Muscle layer of duodenum (tissue), 2 donors: ENCODE measurements at regions not wholly inside any gene's neighbourhood (a gene's known extent, or its start where the extent isn't known, plus 50 kb on each side); places are given as distances from the start of the nearest gene placed in this dataset.

Experiments used
- H3K27ac ChIP-seq: one replicate; pipeline ENCODE4 v1.7.0; 2013; ENCODE audit warnings: mild to moderate bottlenecking, low read length
- H3K27me3 ChIP-seq: one replicate; pipeline ENCODE4 v1.7.0; 2013; ENCODE audit warnings: low read depth, mild to moderate bottlenecking, control low read depth, low read length
- H3K36me3 ChIP-seq, 2 donors: one replicate each; pipeline ENCODE4 v1.7.0; 2013; ENCODE audit warnings: low read length in 2 of 2, control low read depth in 1 of 2, mild to moderate bottlenecking in 1 of 2; ENCODE audit not compliant: insufficient read depth in 2 of 2, control insufficient read depth in 1 of 2
- H3K4me1 ChIP-seq, 2 donors: one replicate each; pipeline ENCODE4 v1.7.0; 2013; ENCODE audit warnings: low read length in 2 of 2, mild to moderate bottlenecking in 2 of 2, control low read depth in 1 of 2, moderate library complexity in 1 of 2; ENCODE audit not compliant: insufficient read depth in 2 of 2, control insufficient read depth in 1 of 2
- H3K4me3 ChIP-seq, 2 donors: one replicate each; pipeline ENCODE4 v1.7.0; 2013; ENCODE audit warnings: low read length in 2 of 2, low read depth in 1 of 2, mild to moderate bottlenecking in 1 of 2
- H3K9me3 ChIP-seq, 2 donors: one replicate each; pipeline ENCODE4 v1.7.0; 2013; ENCODE audit warnings: low read length in 2 of 2, control low read depth in 1 of 2, mild to moderate bottlenecking in 1 of 2; ENCODE audit not compliant: control insufficient read depth in 1 of 2
- donor health status: healthy.

GRCh38 chr17:69978056-69978646 is 96.9 kb upstream of the KCNJ16 start:
- Histone ChIP-seq H3K4me3 (no peak overlapping the region), H3K27me3 (no peaks in the 10 kb centered on the region), H3K9me3 (peaks cover 0 to 7% of the 10 kb centered on the region in 2 donors), H3K27ac (no peak overlapping the region), H3K4me1 (no peaks in the 10 kb centered on the region), H3K36me3 (no peaks in the 10 kb centered on the region)

- Histone ChIP-seq H3K4me3 (no peak overlapping the region), H3K4me1 (no peaks in the 10 kb centered on the region), H3K27me3 (no peaks in the 10 kb centered on the region), H3K9me3 (no peaks in the 10 kb centered on the region), H3K36me3 (no peaks in the 10 kb centered on the region), H3K27ac (no peak overlapping the region)
Observed at GRCh38 chr17:69981441-69981840, 93.6 kb upstream of the KCNJ16 start.

GRCh38 chr17:69995476-69995875 is 79.5 kb upstream of the KCNJ16 start:
- Histone ChIP-seq H3K27ac (no peak overlapping the region), H3K9me3 (peaks cover 0 to 3% of the 10 kb centered on the region in 2 donors), H3K27me3 (no peaks in the 10 kb centered on the region), H3K4me3 (no peak overlapping the region), H3K36me3 (no peaks in the 10 kb centered on the region), H3K4me1 (no peaks in the 10 kb centered on the region)

- Histone ChIP-seq H3K27ac (no peak overlapping the region), H3K9me3 (peaks cover 0 to 3% of the 10 kb centered on the region in 2 donors), H3K27me3 (no peaks in the 10 kb centered on the region), H3K36me3 (no peaks in the 10 kb centered on the region), H3K4me3 (no peak overlapping the region), H3K4me1 (no peaks in the 10 kb centered on the region)
Observed at GRCh38 chr17:69997332-69997731, 77.7 kb upstream of the KCNJ16 start.

- no peak overlapping the region for H3K4me3 ChIP-seq
- no peaks in the 10 kb centered on the region for H3K27me3 ChIP-seq
- no peaks in the 10 kb centered on the region for H3K36me3 ChIP-seq
- H3K9me3 ChIP-seq = peaks cover 0 to 3% of the 10 kb centered on the region in 2 donors
- H3K27ac ChIP-seq = no peak overlapping the region
- no peaks in the 10 kb centered on the region for H3K4me1 ChIP-seq
Observed at GRCh38 chr17:69999253-69999652, 75.8 kb upstream of the KCNJ16 start.

- Histone ChIP-seq H3K4me3 (no peak overlapping the region), H3K27ac (no peak overlapping the region), H3K9me3 (no peaks in the 10 kb centered on the region), H3K36me3 (no peaks in the 10 kb centered on the region), H3K27me3 (no peaks in the 10 kb centered on the region), H3K4me1 (no peaks in the 10 kb centered on the region)
Observed at GRCh38 chr17:70006159-70006558, 68.9 kb upstream of the KCNJ16 start.

GRCh38 chr17:70011750-70012149 is 63.3 kb upstream of the KCNJ16 start:
- H3K36me3 ChIP-seq = no peaks in the 10 kb centered on the region
- no peaks in the 10 kb centered on the region for H3K4me1 ChIP-seq
- H3K27ac ChIP-seq = no peak overlapping the region
- H3K27me3 ChIP-seq = no peaks in the 10 kb centered on the region
- H3K4me3 ChIP-seq = no peak overlapping the region
- H3K9me3 ChIP-seq = no peaks in the 10 kb centered on the region

- H3K36me3 ChIP-seq = no peaks in the 10 kb centered on the region
- no peaks in the 10 kb centered on the region for H3K9me3 ChIP-seq
- H3K27ac ChIP-seq = no peak overlapping the region
- H3K4me3 ChIP-seq = no peak overlapping the region
- H3K27me3 ChIP-seq = no peaks in the 10 kb centered on the region
- no peaks in the 10 kb centered on the region for H3K4me1 ChIP-seq
Observed at GRCh38 chr17:70013911-70014310, 61.1 kb upstream of the KCNJ16 start.

GRCh38 chr17:70017112-70017511 is 57.9 kb upstream of the KCNJ16 start:
- Histone ChIP-seq H3K4me1 (no peaks in the 10 kb centered on the region), H3K9me3 (no peaks in the 10 kb centered on the region), H3K4me3 (no peak overlapping the region), H3K36me3 (no peaks in the 10 kb centered on the region), H3K27me3 (no peaks in the 10 kb centered on the region), H3K27ac (no peak overlapping the region)

GRCh38 chr17:70017941-70018340 is 57.1 kb upstream of the KCNJ16 start:
- no peaks in the 10 kb centered on the region for H3K27me3 ChIP-seq
- H3K27ac ChIP-seq = no peak overlapping the region
- no peaks in the 10 kb centered on the region for H3K4me1 ChIP-seq
- no peaks in the 10 kb centered on the region for H3K36me3 ChIP-seq
- H3K9me3 ChIP-seq = no peaks in the 10 kb centered on the region
- no peak overlapping the region for H3K4me3 ChIP-seq

GRCh38 chr17:70021726-70022125 is 53.3 kb upstream of the KCNJ16 start:
- Histone ChIP-seq H3K4me1 (no peaks in the 10 kb centered on the region), H3K4me3 (no peak overlapping the region), H3K36me3 (no peaks in the 10 kb centered on the region), H3K27ac (no peak overlapping the region), H3K27me3 (no peaks in the 10 kb centered on the region), H3K9me3 (no peaks in the 10 kb centered on the region)

- Histone ChIP-seq H3K4me3 (no peak overlapping the region), H3K36me3 (no peaks in the 10 kb centered on the region), H3K9me3 (no peaks in the 10 kb centered on the region), H3K27me3 (no peaks in the 10 kb centered on the region), H3K4me1 (no peaks in the 10 kb centered on the region), H3K27ac (no peak overlapping the region)
Observed at GRCh38 chr17:70022175-70022574, 52.9 kb upstream of the KCNJ16 start.
